Endothelial cell of umbilical vein (primary cell): ENCODE measurements at regions not wholly inside any gene's neighbourhood (a gene's known extent, or its start where the extent isn't known, plus 50 kb on each side); places are given as distances from the start of the nearest gene placed in this dataset.

Source experiments
- EZH2 ChIP-seq: IDR thresholded peaks from 2 replicates; pipeline ENCODE4 v1.6.1; 2012; ENCODE audit warnings: borderline replicate concordance, low read depth, mild to moderate bottlenecking, moderate library complexity, low read length, inconsistent platforms; ENCODE audit not compliant: severe bottlenecking
- POLR2AphosphoS5 ChIP-seq: IDR thresholded peaks from 2 replicates; pipeline ENCODE4 v1.6.1; 2012; ENCODE audit warnings: low read depth, mild to moderate bottlenecking, control low read depth, low read length, moderate library complexity; ENCODE audit not compliant: insufficient read depth
- TF ChIP-seq, protein P1 (sequence below), 2 donors: IDR thresholded peaks; 1 replicate in 1 of 2; 2 replicates in 1 of 2; pipeline ENCODE4 v1.5.1; 2011; ENCODE audit warnings: low read length in 2 of 2, mild to moderate bottlenecking in 2 of 2, moderate library complexity in 2 of 2, control low read depth in 1 of 2, inconsistent platforms in 1 of 2, low read depth in 1 of 2; ENCODE audit not compliant: insufficient read depth in 1 of 2; ENCODE audit errors: extremely low read depth in 1 of 2

DNA sequence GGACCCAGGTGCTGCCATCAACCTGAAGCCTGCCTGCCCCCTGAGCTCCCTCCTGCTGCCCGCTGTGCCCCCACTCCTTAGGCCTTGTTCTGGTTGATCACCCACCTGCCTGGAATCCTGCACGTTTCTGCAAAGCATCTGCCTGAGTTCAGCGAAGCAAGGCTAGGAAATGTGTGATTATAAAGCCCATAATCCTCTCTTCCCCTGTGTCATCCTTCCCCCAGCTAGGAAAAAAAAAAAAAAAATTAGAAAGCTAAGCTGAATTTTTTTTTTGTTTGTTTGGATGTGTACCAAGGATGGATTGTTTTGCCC, 93.2 kb downstream of the FOXA2 start:
- no peak for TF ChIP-seq POLR2AphosphoS5
- TF ChIP-seq, protein P1, sequence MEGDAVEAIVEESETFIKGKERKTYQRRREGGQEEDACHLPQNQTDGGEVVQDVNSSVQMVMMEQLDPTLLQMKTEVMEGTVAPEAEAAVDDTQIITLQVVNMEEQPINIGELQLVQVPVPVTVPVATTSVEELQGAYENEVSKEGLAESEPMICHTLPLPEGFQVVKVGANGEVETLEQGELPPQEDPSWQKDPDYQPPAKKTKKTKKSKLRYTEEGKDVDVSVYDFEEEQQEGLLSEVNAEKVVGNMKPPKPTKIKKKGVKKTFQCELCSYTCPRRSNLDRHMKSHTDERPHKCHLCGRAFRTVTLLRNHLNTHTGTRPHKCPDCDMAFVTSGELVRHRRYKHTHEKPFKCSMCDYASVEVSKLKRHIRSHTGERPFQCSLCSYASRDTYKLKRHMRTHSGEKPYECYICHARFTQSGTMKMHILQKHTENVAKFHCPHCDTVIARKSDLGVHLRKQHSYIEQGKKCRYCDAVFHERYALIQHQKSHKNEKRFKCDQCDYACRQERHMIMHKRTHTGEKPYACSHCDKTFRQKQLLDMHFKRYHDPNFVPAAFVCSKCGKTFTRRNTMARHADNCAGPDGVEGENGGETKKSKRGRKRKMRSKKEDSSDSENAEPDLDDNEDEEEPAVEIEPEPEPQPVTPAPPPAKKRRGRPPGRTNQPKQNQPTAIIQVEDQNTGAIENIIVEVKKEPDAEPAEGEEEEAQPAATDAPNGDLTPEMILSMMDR (IDR thresholded peaks at IDR 0.05; ENCODE audit: extremely low read depth in 1 of 2, insufficient read depth in 1 of 2, low read depth in 1 of 2, low read length in 2 of 2): no peak
- TF ChIP-seq EZH2: no peak
